ENCODE measurements at regions not wholly inside any gene's neighbourhood (a gene's known extent, or its start where the extent isn't known, plus 50 kb on each side); places are given as distances from the start of the nearest gene placed in this dataset.

DNA sequence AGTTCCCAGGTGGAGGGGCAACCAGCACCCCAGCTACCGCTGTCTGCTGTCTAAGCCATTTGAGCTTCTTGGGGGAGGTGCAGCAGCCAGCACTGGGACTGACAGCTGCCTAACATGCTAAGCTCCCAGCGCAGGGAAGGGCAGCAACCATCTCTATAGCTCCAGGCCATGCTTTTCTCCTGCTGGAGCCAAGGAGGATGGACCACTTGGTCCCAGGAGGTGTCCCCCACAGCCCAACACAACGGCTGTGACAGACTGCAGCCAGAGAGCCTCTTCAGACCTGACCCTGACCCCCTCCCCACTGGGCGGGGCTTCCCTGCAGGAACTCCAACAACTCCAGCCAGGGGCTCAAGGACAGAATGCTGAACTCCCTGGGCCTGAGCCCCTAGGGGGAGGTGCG lies 370.6 kb upstream of the REG3G start:
- in situ Hi-C loops (cut with MboI; ENCODE audit: low pct_ligation_motif_present in 1 of 4, low pct_unique_long_range_greater_than_20kb in 1 of 4, low sequenced_read_pairs in 3 of 4): no loop called here
- TF ChIP-seq CTCF (IDR thresholded peaks at IDR 0.05) (no peak), POLR2AphosphoS5 (IDR thresholded peaks at IDR 0.05) (no peak), EP300 (IDR thresholded peaks at IDR 0.05; ENCODE audit: low read depth) (no peak), POLR2A (IDR thresholded peaks at IDR 0.05) (no peak)

GRCh38 chr2:78676921-78677696 lies 348.4 kb upstream of the REG3G start:
- Histone ChIP-seq H3K36me3 (no peaks in the 10 kb centered on the region), H3K27ac (no peak overlapping the region), H3K27me3 (no peaks in the 10 kb centered on the region), H3K4me3 (no peak overlapping the region), H3K4me1 (no peaks in the 10 kb centered on the region), H3K9me3 (no peaks in the 10 kb centered on the region)
- 38 to 58% methylated on average over 2 to 4 of the region's 4 CpGs for WGBS, 2 donors (ENCODE audit: low coverage in 1 of 2)
- in situ Hi-C loops (cut with MboI; ENCODE audit: low pct_ligation_motif_present in 1 of 4, low pct_unique_long_range_greater_than_20kb in 1 of 4, low sequenced_read_pairs in 3 of 4) (no loop called here), intact Hi-C loops (cut with DNase I; ENCODE audit: low total_unique reads) (no loop called here)
- no peak for DNase-seq
- TF ChIP-seq POLR2A (IDR thresholded peaks at IDR 0.05) (no peak), EP300 (IDR thresholded peaks at IDR 0.05; ENCODE audit: low read depth) (no peak)

More for the DNA sequence above, 370.6 kb upstream of the REG3G start:
- intact Hi-C loops (cut with DNase I; ENCODE audit: low total_unique reads): no loop called here
- no peak overlapping the region for H3K4me3 ChIP-seq
- H3K27me3 ChIP-seq: no peaks in the 10 kb centered on the region
- no peak overlapping the region for H3K27ac ChIP-seq
- no peak for DNase-seq
- H3K4me1 ChIP-seq: no peaks in the 10 kb centered on the region
- H3K9me3 ChIP-seq: no peaks in the 10 kb centered on the region
- WGBS, 2 donors (ENCODE audit: low coverage in 1 of 2): 80% methylated on average over 5 of the region's 5 CpGs; no CpG with 5 or more reads in 1 of the 2 donors
- no peaks in the 10 kb centered on the region for H3K36me3 ChIP-seq

- Histone ChIP-seq H3K36me3 (no peaks in the 10 kb centered on the region), H3K27ac (no peak overlapping the region), H3K4me1 (no peaks in the 10 kb centered on the region), H3K9me3 (no peaks in the 10 kb centered on the region), H3K27me3 (no peaks in the 10 kb centered on the region), H3K4me3 (no peak overlapping the region)
- TF ChIP-seq POLR2A (IDR thresholded peaks at IDR 0.05) (no peak), POLR2AphosphoS5 (IDR thresholded peaks at IDR 0.05) (no peak), CTCF (IDR thresholded peaks at IDR 0.05) (no peak), EP300 (IDR thresholded peaks at IDR 0.05; ENCODE audit: low read depth) (no peak)
- intact Hi-C loops (cut with DNase I; ENCODE audit: low total_unique reads) (no loop called here), in situ Hi-C loops (cut with MboI; ENCODE audit: low pct_ligation_motif_present in 1 of 4, low pct_unique_long_range_greater_than_20kb in 1 of 4, low sequenced_read_pairs in 3 of 4) (no loop called here)
- WGBS, 2 donors (ENCODE audit: low coverage in 1 of 2): 77% methylated on average over 7 of the region's 7 CpGs; no CpG with 5 or more reads in 1 of the 2 donors
- DNase-seq: no peak
Measured at GRCh38 chr2:78677774-78678173, 347.7 kb upstream of the REG3G start.

- no peak for DNase-seq
- Histone ChIP-seq H3K4me1 (no peaks in the 10 kb centered on the region), H3K4me3 (no peak overlapping the region), H3K27ac (no peak overlapping the region), H3K36me3 (no peaks in the 10 kb centered on the region), H3K9me3 (no peaks in the 10 kb centered on the region), H3K27me3 (no peaks in the 10 kb centered on the region)
- intact Hi-C loops (cut with DNase I; ENCODE audit: low total_unique reads): no loop called here
- 74 to 100% methylated on average over 1 to 4 of the region's 4 CpGs for WGBS, 2 donors (ENCODE audit: low coverage in 1 of 2)
- in situ Hi-C loops (cut with MboI; ENCODE audit: low pct_ligation_motif_present in 1 of 4, low pct_unique_long_range_greater_than_20kb in 1 of 4, low sequenced_read_pairs in 3 of 4): no loop called here
- TF ChIP-seq EP300 (IDR thresholded peaks at IDR 0.05; ENCODE audit: low read depth) (no peak), CTCF (IDR thresholded peaks at IDR 0.05) (no peak), POLR2AphosphoS5 (IDR thresholded peaks at IDR 0.05) (no peak), POLR2A (IDR thresholded peaks at IDR 0.05) (no peak)
Measured at GRCh38 chr2:78681386-78681785, 344.1 kb upstream of the REG3G start.

All from transverse colon (tissue), 4 donors.